ENCODE measurements at regions not wholly inside any gene's neighbourhood (a gene's known extent, or its start where the extent isn't known, plus 50 kb on each side); places are given as distances from the start of the nearest gene placed in this dataset.

DNA sequence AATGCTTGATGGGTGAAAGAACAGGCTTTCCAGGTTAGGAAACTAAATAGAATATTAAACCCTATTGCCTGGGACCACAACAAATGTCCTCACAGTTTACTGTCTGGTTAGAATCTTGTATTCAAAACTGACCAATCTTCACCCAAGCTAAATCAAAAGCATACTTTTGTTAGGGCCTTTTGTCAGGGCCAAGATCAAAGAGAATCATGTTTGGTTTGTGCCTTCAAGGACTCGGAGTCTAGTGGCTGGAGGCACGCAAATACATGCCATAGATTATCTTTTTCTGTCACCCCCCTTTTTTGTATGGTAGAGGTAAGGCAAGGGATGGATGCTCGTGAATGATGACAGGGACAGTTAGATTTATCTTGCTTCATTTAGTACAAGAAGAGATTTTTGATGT lies 51.1 kb upstream of the AKAP6 start (continued):
- TF ChIP-seq, protein P1, sequence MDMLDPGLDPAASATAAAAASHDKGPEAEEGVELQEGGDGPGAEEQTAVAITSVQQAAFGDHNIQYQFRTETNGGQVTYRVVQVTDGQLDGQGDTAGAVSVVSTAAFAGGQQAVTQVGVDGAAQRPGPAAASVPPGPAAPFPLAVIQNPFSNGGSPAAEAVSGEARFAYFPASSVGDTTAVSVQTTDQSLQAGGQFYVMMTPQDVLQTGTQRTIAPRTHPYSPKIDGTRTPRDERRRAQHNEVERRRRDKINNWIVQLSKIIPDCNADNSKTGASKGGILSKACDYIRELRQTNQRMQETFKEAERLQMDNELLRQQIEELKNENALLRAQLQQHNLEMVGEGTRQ (IDR thresholded peaks at IDR 0.05; ENCODE audit: low read length) = no peak
- no peak for TF ChIP-seq RXRA (IDR thresholded peaks at IDR 0.05; ENCODE audit: insufficient read depth, low read depth, low read length)
- no peak for TF ChIP-seq BACH1 (IDR thresholded peaks at IDR 0.05; ENCODE audit: low read length)
- no peak for TF ChIP-seq CHD2 (IDR thresholded peaks at IDR 0.05; ENCODE audit: low read length)

Data from H1 (cell line).